Mononuclear cell (primary cell): ENCODE measurements at regions not wholly inside any gene's neighbourhood (a gene's known extent, or its start where the extent isn't known, plus 50 kb on each side); places are given as distances from the start of the nearest gene placed in this dataset.

Experiments used
- H3K27me3 ChIP-seq: 2 replicates; pipeline ENCODE4 v1.6.0; 2011; ENCODE audit warnings: low read length, control low read depth; ENCODE audit not compliant: insufficient read depth
- H3K4me1 ChIP-seq: 2 replicates; pipeline ENCODE4 v1.5.1; 2011; ENCODE audit warnings: mild to moderate bottlenecking, low read length, control low read depth; ENCODE audit not compliant: insufficient read depth
- H3K4me3 ChIP-seq: 2 replicates; pipeline ENCODE4 v1.5.1; 2011; ENCODE audit warnings: mild to moderate bottlenecking, low read length, moderate library complexity
- H3K9me3 ChIP-seq: 2 replicates; pipeline ENCODE4 v1.5.1; 2011; ENCODE audit warnings: low read depth, mild to moderate bottlenecking, control low read depth, low read length

DNA sequence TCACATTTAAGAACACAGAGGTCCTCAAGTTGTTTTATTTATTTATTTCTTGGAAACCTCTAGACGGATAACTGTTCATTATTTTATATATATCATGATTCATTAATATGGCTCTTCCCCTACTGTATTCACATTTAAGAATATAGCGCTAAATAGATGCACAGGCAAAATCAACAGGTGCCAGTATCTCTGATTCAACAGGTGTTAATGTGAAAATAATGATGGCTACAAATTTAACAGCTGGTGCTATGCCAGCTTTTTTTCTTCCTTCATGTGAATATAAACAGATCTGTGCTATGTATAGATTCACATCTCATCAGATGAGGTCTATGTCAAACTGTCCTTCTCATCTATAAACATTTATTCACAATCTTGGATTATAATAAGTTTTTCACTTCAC, 218.5 kb upstream of the NR2F2 start:
- no peaks in the 10 kb centered on the region for H3K9me3 ChIP-seq
- H3K4me3 ChIP-seq, result no peak overlapping the region
- no peaks in the 10 kb centered on the region for H3K27me3 ChIP-seq
- H3K4me1 ChIP-seq, result no peaks in the 10 kb centered on the region

DNA sequence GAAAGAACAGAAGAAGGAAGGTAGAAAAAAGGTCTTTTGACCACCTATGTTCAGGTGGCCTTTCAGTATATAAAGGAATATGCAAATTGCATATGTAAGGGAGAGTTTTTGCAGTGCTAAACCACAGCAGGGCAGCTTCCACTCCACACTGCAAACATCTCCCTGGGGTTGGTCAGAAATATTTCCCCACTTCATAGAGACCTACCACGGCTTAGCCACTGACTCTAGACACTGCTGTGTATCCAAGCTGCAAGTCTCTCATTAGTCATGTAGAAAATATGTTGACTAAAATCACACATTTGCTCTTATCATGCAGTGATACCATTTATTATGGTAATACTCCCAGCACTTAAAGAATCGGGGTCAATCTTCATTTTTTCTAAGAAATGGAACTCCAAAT, 214.9 kb upstream of the NR2F2 start:
- Histone ChIP-seq H3K4me1 (no peaks in the 10 kb centered on the region), H3K4me3 (no peak overlapping the region), H3K9me3 (no peaks in the 10 kb centered on the region), H3K27me3 (no peaks in the 10 kb centered on the region)

DNA sequence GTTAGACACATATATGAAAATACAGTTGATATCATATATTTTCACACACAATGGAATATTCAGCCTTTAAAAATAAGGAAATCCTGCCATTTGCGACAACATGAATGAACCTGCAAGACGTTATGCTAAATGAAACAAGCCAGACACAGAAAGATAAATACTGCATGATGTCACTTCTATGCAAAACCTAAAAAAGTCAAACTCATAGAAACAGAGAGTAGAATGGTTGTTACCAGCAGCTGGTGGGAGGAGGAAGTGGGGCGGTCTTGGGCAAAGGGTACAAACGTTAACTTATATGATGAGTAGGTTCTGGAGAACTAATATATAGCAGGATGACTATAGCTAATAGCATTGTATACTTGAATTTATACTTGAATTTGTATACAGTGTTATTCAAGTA, 213.2 kb upstream of the NR2F2 start:
- Histone ChIP-seq H3K4me3 (no peak overlapping the region), H3K4me1 (no peaks in the 10 kb centered on the region)

DNA sequence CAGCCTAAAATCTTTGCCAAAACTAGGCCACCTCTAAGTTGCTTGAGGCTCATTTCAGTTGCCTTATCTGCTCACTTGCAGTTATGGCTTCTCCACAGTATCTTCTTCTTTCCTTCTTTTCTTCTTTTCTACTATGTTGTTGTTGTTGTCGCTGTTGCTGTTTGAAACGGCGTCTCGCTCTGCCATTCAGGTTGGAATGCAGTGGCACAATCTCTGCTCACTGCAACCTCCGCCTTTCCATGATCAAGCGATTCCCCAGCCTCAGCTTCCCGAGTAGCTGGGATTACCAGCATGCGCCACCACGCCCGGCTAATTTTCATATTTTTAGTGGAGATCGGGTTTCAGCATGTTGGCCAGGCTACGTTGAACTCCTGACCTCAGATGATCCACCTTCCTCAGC, 210.8 kb upstream of the NR2F2 start:
- Histone ChIP-seq H3K4me1 (no peaks in the 10 kb centered on the region), H3K27me3 (no peaks in the 10 kb centered on the region), H3K4me3 (no peak overlapping the region), H3K9me3 (no peaks in the 10 kb centered on the region)

More for the DNA sequence above, 213.2 kb upstream of the NR2F2 start:
- Histone ChIP-seq H3K27me3 (no peaks in the 10 kb centered on the region), H3K9me3 (no peaks in the 10 kb centered on the region)

DNA sequence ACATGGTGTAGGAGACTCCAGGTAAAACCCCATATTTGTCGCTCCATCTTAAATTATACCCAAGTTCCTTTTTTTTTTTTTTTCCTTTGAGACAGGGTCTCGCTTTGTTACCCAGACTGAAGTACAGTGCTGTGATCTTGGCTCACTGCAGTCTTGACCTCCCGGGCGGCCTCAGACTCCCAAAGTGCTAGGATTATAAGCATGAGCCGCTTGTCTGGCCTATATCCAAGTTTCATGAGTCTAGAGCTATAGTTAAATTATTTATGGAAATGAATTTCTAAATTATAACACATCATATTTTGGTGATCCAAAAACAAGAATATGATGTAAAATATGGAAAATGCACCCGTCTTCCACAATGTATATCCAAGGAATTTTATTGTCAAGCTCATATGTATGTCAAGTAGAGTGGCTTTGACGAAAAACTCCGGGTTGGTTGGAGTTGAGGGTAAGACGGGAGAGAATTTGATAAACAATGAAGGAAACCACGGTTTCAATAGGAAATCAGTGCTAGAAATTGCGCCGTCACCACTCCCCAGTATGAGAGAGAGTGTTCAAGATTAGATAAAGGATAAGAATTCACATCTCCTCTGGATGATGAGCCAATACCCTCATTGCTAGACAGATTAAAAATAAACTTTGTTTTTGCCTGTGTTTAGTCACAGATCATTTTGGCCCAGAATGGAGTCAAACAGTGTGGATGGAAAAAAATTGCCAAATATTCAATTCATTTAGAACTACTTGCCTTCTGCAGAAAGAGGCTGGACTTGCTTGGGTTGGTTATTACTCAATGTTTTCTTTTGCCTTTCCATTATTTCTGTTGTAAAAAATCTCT, 209.2 kb upstream of the NR2F2 start:
- Histone ChIP-seq H3K9me3 (no peaks in the 10 kb centered on the region), H3K27me3 (no peaks in the 10 kb centered on the region), H3K4me1 (no peaks in the 10 kb centered on the region)

DNA sequence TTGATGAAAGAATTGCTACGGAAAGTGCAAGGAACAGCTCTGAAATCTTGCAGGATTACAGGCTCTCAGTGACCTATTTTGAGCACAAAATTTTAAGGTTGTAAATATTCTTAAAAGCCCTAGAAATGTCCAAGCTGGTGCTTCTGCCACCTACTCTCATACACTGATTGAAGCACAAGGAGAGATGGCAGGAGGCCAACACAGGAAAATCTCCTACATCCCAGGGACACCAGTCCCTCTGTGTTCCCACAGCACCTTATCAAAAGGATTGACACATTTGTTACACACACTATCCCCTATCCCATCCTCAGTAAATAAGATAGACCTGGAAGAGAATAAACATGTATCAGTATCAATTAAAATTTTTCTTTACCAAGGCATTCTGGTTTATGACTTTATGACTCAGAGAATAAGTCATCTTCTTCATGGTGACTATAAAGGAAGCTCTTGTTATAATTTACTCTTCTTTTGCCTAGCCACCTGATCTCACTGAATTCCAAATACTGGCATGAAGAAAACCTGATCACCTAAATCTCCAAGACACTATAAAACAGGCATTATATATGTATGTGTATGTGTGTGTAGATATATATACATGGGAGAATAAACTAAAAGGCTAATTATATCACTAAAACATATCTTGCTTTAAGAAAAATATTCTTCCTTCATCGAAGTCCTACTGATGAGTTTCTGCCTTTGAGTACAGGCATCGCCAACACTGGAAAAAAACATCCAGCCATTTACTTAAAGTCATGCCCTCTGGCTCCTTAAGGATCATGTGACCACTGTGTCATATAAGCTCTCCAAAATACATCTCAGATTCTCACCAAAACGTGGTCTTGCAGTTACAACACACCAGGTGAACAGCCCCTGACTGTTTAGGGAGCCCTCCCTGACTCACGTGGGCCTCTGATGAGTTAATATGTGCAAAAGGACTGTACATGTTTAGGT, 208.1 kb upstream of the NR2F2 start:
- no peaks in the 10 kb centered on the region for H3K4me1 ChIP-seq
- H3K27me3 ChIP-seq, result no peaks in the 10 kb centered on the region
- H3K4me3 ChIP-seq, result no peak overlapping the region
- no peaks in the 10 kb centered on the region for H3K9me3 ChIP-seq

More for the DNA sequence above, 209.2 kb upstream of the NR2F2 start:
- H3K4me3 ChIP-seq, result no peak overlapping the region

DNA sequence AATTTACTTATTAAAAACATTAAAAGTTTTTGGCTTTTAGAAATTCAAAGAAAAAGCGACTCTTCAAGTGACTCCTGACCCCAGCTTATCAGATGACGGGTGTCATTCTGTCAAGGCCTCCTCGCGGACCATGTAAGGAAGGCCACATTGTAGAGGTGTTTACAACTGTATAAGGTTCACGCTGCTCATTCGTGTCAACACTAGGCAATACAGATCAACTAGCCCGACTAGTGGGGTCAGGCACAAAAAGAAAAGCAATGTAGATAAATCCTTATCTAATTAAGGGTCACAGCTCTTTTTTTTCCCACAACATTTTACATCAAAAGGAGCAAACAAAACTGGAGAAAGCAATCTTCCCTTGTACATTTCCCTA, 207.5 kb upstream of the NR2F2 start:
- Histone ChIP-seq H3K27me3 (no peaks in the 10 kb centered on the region), H3K4me3 (no peak overlapping the region), H3K9me3 (no peaks in the 10 kb centered on the region), H3K4me1 (no peaks in the 10 kb centered on the region)

DNA sequence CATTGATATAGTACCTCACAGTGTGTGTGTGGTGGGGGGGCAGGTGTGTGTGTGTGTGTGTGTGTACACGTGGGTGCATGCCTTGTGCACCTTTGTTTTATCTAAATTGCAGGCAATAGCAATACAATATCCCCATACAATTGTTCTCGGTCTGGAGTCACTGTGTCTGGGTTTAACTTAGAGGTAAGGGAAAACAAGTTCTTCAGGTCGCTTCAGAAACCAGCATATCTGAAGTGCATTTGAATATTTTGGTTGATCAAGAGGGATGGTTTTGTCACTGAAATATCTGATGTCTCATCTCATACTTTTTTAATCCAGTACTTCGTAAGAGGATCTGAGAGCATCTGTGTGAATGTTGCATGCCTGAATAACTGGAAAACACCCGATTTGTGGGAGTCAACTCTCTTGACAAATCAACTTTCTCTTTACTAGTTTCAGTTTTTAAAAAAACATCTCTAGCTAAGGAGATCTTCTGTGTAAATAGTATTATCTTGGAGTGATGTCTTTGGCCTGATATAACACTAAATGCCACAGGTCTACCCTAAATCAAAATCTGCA, 206.8 kb upstream of the NR2F2 start:
- Histone ChIP-seq H3K4me1 (no peaks in the 10 kb centered on the region), H3K27me3 (no peaks in the 10 kb centered on the region), H3K9me3 (no peaks in the 10 kb centered on the region), H3K4me3 (no peak overlapping the region)

DNA sequence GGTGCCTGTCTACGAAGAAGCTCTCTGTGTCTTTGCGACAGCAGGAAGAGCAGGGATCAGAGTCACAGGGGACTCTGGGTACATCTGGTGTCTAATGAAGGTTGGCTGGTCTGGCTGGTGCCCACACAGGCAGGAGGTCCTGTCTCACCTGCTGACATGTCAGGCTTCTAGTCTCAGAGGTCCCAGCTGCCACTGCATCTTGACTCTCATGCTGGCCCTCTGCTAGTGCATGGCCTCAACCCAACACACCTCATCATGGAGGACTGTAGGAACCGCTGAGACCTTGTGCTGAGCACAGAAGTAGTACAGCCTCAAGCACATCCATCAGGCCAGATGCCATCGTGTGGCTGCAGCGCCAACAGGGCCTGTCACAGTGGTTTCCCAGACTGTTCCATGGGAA, 206.1 kb upstream of the NR2F2 start:
- Histone ChIP-seq H3K4me1 (no peaks in the 10 kb centered on the region), H3K27me3 (no peaks in the 10 kb centered on the region), H3K4me3 (no peak overlapping the region), H3K9me3 (no peaks in the 10 kb centered on the region)

DNA sequence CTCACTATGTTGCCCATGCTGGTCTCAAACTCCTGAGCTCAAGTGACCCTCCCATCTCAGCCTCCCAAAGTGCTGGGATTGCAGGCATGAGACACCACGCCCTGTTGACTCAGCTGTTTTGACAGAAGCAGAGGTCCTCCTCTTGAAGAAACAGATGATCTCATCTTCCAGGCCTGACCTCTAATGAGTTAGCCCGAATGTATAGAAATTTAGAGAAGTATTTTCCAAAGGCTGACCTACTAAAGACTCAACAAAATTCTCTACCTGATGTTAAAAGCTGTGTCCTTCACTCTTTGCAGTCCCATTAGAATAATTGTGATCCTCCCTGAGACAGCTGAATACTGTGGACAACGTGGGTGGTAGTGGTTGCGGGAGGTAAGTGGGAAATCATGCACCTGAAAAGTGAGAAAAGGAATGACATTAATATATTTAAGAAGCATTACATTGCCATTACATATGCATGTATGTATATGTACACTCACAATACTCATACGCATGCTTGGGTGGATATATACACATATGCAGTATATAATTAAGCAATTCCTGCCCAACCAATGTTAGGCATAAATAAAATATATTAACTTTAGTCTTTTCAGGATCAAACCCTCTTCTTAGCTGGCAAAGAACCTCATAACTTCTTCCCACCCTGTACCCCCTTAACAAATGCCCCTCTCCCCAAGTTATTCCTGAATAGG, 204.6 kb upstream of the NR2F2 start:
- H3K4me3 ChIP-seq, result no peak overlapping the region
- no peaks in the 10 kb centered on the region for H3K4me1 ChIP-seq
- no peaks in the 10 kb centered on the region for H3K9me3 ChIP-seq
- no peaks in the 10 kb centered on the region for H3K27me3 ChIP-seq

DNA sequence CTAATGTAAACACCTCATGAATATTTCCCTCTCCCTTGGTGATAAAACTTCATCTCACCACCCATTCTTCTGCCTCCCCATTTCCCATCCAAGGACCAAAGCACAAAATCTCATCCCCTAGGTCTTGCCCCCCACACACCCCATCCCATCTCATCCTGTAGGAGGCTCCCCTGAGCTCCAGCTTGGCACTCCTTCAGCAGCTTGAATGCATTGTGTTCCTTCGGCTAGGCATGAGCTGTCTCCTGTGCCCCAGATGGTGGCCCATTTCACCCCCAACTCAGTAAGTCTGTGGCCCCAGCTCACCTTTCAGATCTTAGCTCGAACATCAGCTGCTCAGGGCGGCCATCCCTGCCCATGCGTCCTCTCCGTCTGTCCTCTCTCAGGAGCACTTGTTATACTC, 203.6 kb upstream of the NR2F2 start:
- no peaks in the 10 kb centered on the region for H3K27me3 ChIP-seq
- no peaks in the 10 kb centered on the region for H3K9me3 ChIP-seq
- no peak overlapping the region for H3K4me3 ChIP-seq
- H3K4me1 ChIP-seq, result no peaks in the 10 kb centered on the region

DNA sequence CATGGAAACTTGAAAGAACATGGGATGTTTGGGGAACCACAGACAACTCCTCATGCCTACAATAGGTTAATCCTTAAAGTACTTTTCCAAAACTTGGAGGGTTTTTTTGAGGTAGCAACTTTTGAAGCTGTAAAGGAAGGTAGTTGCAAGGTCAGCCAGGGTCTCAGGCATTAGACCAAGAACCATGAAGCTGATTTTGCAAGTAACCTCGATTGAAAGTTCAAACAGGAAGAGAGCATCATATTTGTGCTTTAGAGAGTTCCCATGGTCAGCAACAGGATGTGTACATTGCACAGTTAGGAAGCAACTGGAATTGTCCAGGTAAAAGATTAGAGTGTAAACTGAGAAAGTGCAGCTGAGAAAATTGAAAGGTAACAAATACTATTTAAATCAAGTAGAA, 199.8 kb upstream of the NR2F2 start:
- Histone ChIP-seq H3K4me3 (no peak overlapping the region), H3K4me1 (no peaks in the 10 kb centered on the region), H3K9me3 (no peaks in the 10 kb centered on the region), H3K27me3 (no peaks in the 10 kb centered on the region)

DNA sequence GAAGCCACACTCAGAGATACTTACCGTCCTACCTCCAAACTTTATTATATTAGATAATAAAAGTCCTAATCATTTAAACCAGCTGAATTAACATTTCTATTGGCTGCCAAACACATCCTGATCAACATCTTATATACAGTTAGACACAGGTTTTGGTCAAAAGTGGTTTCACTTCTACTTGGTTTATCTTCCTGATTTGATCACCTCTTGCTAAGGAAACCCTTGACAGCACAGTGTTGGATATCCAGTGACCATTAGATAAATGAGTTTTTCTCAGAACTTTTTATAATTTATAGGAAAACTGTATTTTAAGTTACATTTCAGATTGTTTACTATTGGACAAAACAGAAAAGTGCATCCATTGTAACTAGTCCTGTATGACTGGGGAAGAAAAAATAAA, 198.4 kb upstream of the NR2F2 start:
- H3K9me3 ChIP-seq, result no peaks in the 10 kb centered on the region
- H3K27me3 ChIP-seq, result no peaks in the 10 kb centered on the region
- H3K4me3 ChIP-seq, result no peak overlapping the region
- no peaks in the 10 kb centered on the region for H3K4me1 ChIP-seq

DNA sequence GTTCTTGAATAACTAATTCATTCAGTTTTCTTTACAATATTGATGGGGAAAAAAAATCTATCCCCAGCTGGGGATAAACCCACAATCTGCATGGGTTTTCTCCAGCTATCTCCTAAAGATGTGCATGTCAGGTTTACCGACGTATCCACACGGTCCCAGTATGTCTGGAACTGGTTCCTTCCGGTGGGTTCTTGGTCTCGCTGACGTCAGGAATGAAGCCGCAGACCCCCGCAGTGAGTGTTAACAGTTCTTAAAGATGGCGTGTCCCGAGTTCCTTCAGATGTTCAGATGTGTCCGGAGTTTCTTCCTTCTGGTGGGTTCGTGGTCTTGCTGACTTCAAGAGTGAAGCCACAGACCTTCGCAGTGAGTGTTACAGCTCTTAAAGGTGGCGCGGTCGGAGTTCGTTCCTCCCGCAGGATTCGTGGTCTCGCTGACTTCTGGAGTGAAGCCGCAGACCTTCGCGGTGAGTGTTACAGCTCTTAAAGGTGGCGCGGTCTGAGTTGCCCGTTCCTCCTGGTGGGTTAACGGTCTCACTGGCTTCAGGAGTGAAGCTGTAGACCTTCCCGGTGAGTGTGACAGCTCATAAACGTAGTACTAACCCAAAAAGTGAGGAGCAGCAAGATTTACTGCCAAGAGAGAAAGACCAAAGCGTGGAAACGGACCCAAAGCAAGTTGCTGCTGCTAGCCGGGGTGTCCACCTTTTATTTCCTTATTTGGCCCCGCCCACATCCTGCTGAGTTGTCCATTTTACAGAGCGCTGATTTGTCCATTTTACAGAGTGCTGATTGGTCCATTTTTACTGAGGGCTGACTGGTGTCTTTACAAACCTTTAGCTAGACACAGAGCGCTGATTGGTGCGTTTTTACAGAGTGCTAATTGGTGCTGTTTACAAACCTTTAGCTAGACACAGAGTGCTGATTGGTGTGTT, 195.1 kb upstream of the NR2F2 start:
- H3K4me1 ChIP-seq, result no peaks in the 10 kb centered on the region
- no peaks in the 10 kb centered on the region for H3K27me3 ChIP-seq
- no peaks in the 10 kb centered on the region for H3K9me3 ChIP-seq
- H3K4me3 ChIP-seq, result no peak overlapping the region
